Prostate gland (tissue), 2 donors: ENCODE measurements at regions not wholly inside any gene's neighbourhood (a gene's known extent, or its start where the extent isn't known, plus 50 kb on each side); places are given as distances from the start of the nearest gene placed in this dataset.

ENCODE experiments used
- POLR2A ChIP-seq: fragments of 450-650 bp; IDR thresholded peaks from one replicate; pipeline ENCODE4 v1.6.1; 2016; ENCODE audit warnings: antibody characterized with exemption, mild to moderate bottlenecking
- TF ChIP-seq, protein P1 (sequence below), 4 experiments: fragments of 200-600 bp in 2 of 4; fragments of 450-650 bp in 2 of 4; sonication (generic) in 2 of 4; IDR thresholded peaks; 1 replicate in 3 of 4; 2 replicates in 1 of 4; pipeline ENCODE4 v1.5.1; 2016 to 2019; ENCODE audit warnings: antibody characterized with exemption in 4 of 4, mild to moderate bottlenecking in 2 of 4, moderate library complexity in 2 of 4

- TF ChIP-seq POLR2A: no peak
- TF ChIP-seq, protein P1, sequence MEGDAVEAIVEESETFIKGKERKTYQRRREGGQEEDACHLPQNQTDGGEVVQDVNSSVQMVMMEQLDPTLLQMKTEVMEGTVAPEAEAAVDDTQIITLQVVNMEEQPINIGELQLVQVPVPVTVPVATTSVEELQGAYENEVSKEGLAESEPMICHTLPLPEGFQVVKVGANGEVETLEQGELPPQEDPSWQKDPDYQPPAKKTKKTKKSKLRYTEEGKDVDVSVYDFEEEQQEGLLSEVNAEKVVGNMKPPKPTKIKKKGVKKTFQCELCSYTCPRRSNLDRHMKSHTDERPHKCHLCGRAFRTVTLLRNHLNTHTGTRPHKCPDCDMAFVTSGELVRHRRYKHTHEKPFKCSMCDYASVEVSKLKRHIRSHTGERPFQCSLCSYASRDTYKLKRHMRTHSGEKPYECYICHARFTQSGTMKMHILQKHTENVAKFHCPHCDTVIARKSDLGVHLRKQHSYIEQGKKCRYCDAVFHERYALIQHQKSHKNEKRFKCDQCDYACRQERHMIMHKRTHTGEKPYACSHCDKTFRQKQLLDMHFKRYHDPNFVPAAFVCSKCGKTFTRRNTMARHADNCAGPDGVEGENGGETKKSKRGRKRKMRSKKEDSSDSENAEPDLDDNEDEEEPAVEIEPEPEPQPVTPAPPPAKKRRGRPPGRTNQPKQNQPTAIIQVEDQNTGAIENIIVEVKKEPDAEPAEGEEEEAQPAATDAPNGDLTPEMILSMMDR (IDR thresholded peaks at IDR 0.05): no peak
Measured at GRCh38 chr10:3723766-3724165, 61.2 kb downstream of the KLF6 start.
